ENCODE measurements at regions not wholly inside any gene's neighbourhood (a gene's known extent, or its start where the extent isn't known, plus 50 kb on each side); places are given as distances from the start of the nearest gene placed in this dataset.
"Not testable (repeated sequence)": the region's sequence is repeated elsewhere in the genome, so short reads cannot be mapped to it uniquely, and the experiment has no call there.

- no peaks in the 10 kb centered on the region for H3K4me1 ChIP-seq
- intact Hi-C loops (cut with DNase I): no loop called here
- TF ChIP-seq, protein P1, sequence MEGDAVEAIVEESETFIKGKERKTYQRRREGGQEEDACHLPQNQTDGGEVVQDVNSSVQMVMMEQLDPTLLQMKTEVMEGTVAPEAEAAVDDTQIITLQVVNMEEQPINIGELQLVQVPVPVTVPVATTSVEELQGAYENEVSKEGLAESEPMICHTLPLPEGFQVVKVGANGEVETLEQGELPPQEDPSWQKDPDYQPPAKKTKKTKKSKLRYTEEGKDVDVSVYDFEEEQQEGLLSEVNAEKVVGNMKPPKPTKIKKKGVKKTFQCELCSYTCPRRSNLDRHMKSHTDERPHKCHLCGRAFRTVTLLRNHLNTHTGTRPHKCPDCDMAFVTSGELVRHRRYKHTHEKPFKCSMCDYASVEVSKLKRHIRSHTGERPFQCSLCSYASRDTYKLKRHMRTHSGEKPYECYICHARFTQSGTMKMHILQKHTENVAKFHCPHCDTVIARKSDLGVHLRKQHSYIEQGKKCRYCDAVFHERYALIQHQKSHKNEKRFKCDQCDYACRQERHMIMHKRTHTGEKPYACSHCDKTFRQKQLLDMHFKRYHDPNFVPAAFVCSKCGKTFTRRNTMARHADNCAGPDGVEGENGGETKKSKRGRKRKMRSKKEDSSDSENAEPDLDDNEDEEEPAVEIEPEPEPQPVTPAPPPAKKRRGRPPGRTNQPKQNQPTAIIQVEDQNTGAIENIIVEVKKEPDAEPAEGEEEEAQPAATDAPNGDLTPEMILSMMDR (IDR thresholded peaks at IDR 0.05): no peak
- no peak overlapping the region for H3K4me3 ChIP-seq
- H3K9me3 ChIP-seq: no peaks in the 10 kb centered on the region
- H3K27me3 ChIP-seq: no peaks in the 10 kb centered on the region
- H3K9ac ChIP-seq (ENCODE audit: low read depth in 2 of 2, low read length in 2 of 2): no peak overlapping the region
- DNase-seq: no peak
- no peak overlapping the region for H3K27ac ChIP-seq
- no peaks in the 10 kb centered on the region for H3K36me3 ChIP-seq
These were observed 725.9 kb downstream of the BCKDHB start for GRCh38 chr6:80832337-80832736.

- no peak for DNase-seq
- Histone ChIP-seq H3K4me1 (no peaks in the 10 kb centered on the region), H3K9me3 (no peaks in the 10 kb centered on the region), H3K36me3 (no peaks in the 10 kb centered on the region), H3K27ac (no peak overlapping the region), H3K4me3 (no peak overlapping the region), H3K9ac (ENCODE audit: low read depth in 2 of 2, low read length in 2 of 2) (no peak overlapping the region), H3K27me3 (no peaks in the 10 kb centered on the region)
- intact Hi-C loops (cut with DNase I): no loop called here
- TF ChIP-seq, protein P1 (IDR thresholded peaks at IDR 0.05): no peak
These were observed 686.9 kb downstream of the BCKDHB start for GRCh38 chr6:80793411-80793810.

DNA sequence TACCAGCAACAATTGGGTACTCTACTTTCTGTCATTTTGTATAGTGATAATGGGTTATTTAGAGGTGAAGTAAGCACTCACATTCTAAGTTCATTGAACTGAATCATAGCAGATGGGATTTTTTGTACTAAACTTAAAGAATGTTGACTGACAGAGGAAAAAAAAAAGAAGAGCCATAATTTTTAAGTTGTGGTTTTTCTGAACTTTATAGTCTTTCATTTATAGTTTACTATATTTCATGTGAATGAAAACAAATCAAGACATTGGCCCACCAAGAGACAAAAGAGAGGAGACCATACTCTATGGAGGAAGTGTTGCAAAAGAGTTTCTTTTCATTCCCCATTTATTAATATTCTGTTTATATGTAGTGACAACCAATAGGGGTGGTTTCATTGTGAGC, 685.7 kb downstream of the BCKDHB start:
- H3K36me3 ChIP-seq: no peaks in the 10 kb centered on the region
- H3K27me3 ChIP-seq: no peaks in the 10 kb centered on the region
- H3K27ac ChIP-seq: no peak overlapping the region
- intact Hi-C loops (cut with DNase I): no loop called here
- TF ChIP-seq, protein P1 (IDR thresholded peaks at IDR 0.05): no peak
- no peaks in the 10 kb centered on the region for H3K4me1 ChIP-seq
- no peak overlapping the region for H3K9ac ChIP-seq (ENCODE audit: low read depth in 2 of 2, low read length in 2 of 2)
- no peak for DNase-seq
- no peak overlapping the region for H3K4me3 ChIP-seq
- H3K9me3 ChIP-seq: no peaks in the 10 kb centered on the region

DNA sequence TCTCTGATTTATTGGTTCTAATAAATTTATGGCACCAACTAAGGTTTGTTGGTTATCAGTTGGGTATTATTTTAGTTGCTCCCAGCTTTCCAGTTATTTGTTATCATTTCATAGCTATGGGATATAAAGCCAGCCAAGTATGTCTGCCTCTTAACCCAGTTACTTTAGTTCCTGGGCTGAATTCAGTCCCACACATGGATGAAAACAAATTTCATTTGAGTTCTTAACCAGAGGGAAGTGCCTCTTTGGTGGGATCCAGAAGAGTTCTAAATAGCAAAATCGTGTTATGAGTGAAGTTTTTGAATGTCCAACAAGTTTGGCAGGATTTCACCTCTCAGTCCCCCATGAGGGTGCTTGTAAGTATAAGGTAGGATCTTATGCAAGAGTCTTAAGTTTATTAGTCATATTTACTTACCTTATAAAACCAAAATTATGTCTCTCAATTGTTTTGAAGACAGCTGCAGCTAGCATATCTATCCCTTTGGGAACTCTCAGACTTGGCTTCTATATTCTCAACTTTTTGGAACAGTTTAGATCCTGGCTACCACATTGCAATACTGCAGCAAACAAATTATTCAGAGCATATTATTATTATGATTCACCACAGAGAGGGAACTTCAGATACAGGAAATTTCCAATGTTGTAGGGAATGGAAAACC, 683.6 kb downstream of the BCKDHB start:
- Histone ChIP-seq H3K4me1 (no peaks in the 10 kb centered on the region), H3K36me3 (no peaks in the 10 kb centered on the region), H3K9me3 (no peaks in the 10 kb centered on the region), H3K27ac (no peak overlapping the region), H3K9ac (ENCODE audit: low read depth in 2 of 2, low read length in 2 of 2) (no peak overlapping the region), H3K4me3 (no peak overlapping the region), H3K27me3 (no peaks in the 10 kb centered on the region)
- TF ChIP-seq, protein P1 (IDR thresholded peaks at IDR 0.05): no peak
- DNase-seq: no peak
- intact Hi-C loops (cut with DNase I): no loop called here

GRCh38 chr6:80783271-80783670, 676.8 kb downstream of the BCKDHB start:
- H3K27ac ChIP-seq; intact Hi-C loops (cut with DNase I); H3K4me1 ChIP-seq; H3K36me3 ChIP-seq; DNase-seq; H3K9me3 ChIP-seq; H3K4me3 ChIP-seq; H3K27me3 ChIP-seq; H3K9ac ChIP-seq (ENCODE audit: low read depth in 2 of 2, low read length in 2 of 2): not testable (repeated sequence)

GRCh38 chr6:80771941-80772340, 665.5 kb downstream of the BCKDHB start:
- intact Hi-C loops (cut with DNase I): no loop called here
- Histone ChIP-seq H3K9ac (ENCODE audit: low read depth in 2 of 2, low read length in 2 of 2) (no peak overlapping the region), H3K27me3 (no peaks in the 10 kb centered on the region), H3K27ac (no peak overlapping the region), H3K4me3 (no peak overlapping the region), H3K36me3 (no peaks in the 10 kb centered on the region), H3K4me1 (no peaks in the 10 kb centered on the region), H3K9me3 (no peaks in the 10 kb centered on the region)
- TF ChIP-seq, protein P1 (IDR thresholded peaks at IDR 0.05): no peak
- DNase-seq: no peak
